DMS153 treated with DMSO at 0.1 percent for 48 hours (cell line): ENCODE measurements at regions not wholly inside any gene's neighbourhood (a gene's known extent, or its start where the extent isn't known, plus 50 kb on each side); places are given as distances from the start of the nearest gene placed in this dataset.

Experiments used
- DNase-seq: peaks from one replicate; lab custom pipeline; 2025; ENCODE audit not compliant: unreplicated experiment; lab: John Stamatoyannopoulos, UW

DNA sequence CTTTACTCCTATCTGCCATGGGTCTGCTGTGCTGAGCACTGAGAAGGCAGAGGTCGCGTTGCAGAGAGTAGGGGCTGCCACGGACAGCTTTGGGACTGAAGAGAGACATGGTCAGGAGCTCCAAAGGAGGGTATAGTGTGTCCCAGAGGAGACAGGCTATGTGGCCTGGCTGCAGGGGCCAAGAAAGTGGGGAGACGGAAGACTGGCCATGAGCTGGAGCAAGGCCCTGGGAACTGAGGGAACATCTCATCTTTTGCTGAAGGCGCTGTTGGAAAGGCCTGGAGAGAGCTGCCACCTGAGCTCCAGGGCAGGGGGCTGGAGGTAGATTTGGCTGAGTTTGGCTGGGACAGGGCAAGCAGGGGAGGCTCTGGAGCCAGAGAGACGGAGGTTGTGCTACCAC is 55.8 kb upstream of the AJAP1 start:
- DNase-seq, result no peak

DNA sequence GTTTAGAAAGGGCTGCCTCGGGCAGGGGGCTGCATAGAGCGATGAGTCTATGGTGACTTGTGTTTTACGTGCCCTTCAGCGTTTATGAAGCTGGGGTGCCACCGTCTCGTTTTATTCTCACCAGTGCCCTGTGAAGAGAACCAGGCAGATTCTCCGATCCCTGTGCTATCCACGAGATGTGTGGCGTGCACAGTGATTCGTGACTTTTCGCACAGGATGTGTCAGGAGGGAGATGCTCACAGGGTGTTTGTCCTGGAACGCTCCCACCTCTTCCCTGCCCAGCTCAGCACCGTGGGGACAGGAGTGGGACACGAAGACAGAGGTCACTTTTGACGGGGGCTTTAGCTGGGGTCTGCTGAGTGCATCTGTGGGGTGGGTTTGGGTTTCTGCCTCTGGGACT is 54.9 kb upstream of the AJAP1 start:
- no peak for DNase-seq

DNA sequence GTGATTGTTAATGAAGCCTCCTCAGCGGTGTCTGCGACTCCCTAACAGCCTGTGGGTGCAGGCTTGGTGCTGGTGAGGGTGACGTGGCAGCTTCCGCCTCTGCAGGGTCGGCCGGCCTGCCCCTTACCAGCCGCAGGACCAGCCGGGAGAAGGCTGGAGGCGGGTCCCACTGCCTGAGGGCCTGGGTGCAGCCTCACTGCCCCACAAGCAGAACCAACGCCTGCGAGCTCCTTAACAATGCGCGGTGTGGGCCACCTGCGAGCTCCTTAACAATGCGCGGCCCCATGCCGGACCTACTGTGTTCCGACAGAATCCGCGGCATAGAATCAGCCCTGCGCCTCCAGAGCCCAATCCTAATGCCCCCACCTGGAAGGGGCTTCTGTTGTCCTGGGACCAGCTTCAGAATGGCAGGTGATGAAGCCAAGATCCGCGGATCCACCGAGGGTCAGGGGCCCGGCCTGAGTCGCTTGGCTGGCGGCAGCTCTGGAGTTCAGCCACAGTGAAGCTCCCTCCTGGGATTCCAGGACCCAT is 54.4 kb upstream of the AJAP1 start:
- DNase-seq, result no peak

DNA sequence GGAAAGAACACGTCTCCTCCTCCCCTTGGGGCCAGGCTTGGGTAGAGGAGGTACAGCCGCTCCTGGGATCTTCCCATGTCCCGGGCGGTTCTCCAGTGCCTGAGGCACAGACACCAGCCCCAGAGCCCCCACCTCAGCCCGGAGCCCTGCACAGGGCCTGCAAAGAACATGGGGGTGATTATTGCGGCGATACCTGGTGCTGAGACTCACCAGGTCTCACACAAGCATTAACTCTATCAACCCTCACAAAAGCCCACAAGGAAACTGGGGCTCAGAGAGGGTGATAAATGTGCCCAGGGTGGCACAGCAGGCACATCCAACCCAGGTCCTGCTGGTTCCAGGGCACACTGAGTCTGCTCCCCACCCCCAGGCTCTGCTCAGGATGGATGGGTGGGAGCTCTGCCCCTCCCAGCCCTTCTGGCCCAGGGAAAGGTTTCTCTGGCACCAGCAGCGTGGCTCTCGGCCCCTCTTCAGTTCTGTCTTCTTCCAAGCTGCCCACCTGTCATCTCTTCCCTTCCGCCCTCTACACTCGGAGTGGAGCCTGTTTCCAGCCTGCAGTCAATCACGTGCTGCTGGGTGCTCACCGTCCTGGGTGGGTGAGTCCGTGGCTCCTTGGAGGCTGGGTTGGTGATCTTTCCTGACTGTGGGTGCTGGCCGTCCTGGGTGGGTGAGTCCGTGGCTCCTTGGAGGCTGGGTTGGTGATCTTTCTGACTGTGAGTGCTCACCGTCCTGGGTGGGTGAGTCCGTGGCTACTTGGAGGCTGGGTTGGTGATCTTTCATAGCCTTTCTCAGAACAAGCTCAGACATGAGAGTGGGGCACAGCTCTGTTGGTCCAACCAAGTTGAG is 53.6 kb upstream of the AJAP1 start:
- no peak for DNase-seq

DNA sequence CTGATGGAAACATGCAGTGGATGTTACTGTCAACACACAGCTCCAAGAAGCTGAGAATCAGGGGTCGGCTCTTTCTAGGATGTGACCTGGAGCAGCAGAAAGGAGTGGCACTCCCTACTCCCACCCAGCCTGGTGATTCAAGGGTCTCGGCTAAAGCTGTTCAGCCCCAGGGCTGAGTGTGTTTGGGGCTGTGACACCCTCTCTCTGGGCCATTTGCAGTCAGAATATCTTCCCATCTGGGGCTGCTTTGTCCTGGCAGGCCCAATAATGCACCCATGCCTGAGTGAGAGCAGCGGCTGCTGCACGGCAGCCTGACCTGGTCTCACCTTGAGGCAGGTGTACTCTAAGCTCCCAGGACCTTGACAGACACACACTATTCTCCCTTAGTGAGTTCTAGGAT is 52.5 kb upstream of the AJAP1 start:
- no peak for DNase-seq

DNA sequence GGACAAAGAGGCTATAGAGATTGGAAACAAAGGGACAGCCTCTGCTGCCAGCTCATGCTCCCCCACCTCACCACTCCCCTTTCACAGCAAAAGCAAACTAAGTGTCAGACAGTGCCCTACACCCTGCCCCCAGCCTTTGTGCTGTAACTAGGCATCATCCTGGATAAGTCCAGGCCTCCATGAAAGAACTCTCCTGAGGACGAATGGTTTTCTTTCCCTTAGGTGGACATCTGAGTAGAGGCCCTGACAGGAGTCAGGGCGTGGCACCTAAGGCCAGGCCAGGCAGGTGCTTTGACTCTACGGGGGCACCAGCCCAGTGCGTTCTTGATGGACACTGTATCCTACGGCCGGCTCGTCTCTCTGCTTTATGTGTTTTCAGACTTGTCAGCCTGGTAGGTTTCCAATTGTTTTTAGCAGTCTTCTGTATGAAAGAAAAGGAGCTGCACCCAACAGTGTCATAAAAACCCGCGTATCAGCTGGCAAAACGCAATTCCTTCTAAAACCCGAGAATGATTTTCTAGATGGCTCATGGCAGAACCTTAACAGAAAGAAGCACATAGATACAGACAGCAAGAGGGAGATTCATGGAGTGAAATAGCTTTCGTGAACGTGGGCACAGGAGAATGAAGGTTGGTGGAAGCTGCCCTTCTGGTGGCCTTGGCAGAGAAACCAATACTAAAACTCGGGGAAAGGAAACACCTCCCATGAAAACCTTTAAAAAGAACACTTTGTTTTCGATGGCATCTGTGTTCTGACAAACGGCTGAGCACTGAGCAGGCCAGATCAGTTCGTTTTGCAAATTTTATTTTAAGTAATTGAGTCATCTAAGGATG is 51.7 kb upstream of the AJAP1 start:
- no peak for DNase-seq

DNA sequence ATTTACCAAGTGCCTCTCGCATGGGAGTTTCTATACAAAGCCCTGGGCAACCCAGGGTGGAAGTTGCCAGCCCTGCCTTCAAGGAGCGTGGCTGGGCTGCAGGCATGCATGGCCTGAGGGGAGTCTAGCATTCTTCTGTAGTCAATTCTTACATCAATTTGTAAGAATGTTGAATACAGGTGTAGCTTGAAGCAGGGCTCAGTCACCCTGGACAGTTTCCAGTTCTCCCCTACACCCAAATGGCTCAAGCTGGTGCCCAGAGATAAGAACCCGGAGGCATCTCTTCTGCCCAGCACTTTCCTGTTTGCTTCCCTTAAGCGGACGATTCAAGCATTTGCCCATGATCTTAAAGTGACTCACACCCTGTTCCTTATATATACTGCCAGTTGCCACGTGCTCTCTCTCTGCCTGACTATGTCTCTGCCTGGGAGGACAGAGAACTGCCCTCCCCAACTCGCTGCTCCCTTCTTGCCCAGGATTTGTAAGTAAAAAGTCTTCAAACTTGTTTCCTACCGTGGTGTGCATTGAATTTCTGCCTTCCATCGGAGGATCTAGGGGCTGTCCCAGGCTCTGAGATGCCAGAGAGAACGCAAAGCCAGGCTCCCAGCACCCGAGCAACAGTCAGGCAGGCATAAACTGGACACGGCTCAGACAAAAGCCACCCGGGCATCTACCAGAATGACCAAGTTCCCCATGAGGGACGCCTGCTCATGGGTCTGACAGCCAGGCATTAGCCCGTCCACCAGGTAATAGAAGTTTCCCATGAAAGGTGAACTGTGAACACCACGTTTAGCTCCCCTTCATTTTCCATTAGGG is 50.9 kb upstream of the AJAP1 start:
- no peak for DNase-seq
